ENCODE measurements at regions not wholly inside any gene's neighbourhood (a gene's known extent, or its start where the extent isn't known, plus 50 kb on each side); places are given as distances from the start of the nearest gene placed in this dataset.

- TF ChIP-seq TAF1 (IDR thresholded peaks at IDR 0.05; ENCODE audit: borderline replicate concordance, insufficient read depth, low read length), result no peak
- TF ChIP-seq, protein P1, sequence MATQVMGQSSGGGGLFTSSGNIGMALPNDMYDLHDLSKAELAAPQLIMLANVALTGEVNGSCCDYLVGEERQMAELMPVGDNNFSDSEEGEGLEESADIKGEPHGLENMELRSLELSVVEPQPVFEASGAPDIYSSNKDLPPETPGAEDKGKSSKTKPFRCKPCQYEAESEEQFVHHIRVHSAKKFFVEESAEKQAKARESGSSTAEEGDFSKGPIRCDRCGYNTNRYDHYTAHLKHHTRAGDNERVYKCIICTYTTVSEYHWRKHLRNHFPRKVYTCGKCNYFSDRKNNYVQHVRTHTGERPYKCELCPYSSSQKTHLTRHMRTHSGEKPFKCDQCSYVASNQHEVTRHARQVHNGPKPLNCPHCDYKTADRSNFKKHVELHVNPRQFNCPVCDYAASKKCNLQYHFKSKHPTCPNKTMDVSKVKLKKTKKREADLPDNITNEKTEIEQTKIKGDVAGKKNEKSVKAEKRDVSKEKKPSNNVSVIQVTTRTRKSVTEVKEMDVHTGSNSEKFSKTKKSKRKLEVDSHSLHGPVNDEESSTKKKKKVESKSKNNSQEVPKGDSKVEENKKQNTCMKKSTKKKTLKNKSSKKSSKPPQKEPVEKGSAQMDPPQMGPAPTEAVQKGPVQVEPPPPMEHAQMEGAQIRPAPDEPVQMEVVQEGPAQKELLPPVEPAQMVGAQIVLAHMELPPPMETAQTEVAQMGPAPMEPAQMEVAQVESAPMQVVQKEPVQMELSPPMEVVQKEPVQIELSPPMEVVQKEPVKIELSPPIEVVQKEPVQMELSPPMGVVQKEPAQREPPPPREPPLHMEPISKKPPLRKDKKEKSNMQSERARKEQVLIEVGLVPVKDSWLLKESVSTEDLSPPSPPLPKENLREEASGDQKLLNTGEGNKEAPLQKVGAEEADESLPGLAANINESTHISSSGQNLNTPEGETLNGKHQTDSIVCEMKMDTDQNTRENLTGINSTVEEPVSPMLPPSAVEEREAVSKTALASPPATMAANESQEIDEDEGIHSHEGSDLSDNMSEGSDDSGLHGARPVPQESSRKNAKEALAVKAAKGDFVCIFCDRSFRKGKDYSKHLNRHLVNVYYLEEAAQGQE (IDR thresholded peaks at IDR 0.05; ENCODE audit: insufficient read depth in 1 of 2, low read depth in 2 of 2, low read length in 2 of 2), result no peak
- TF ChIP-seq SIN3A (IDR thresholded peaks at IDR 0.05; ENCODE audit: borderline replicate concordance, insufficient read depth, low read length), result no peak
- TF ChIP-seq FOXP2 (optimal IDR thresholded peaks at IDR 0.05; ENCODE audit: borderline replicate concordance, extremely low read depth, extremely low read length, insufficient read depth), result no peak
- no peak for TF ChIP-seq POLR2AphosphoS5 (IDR thresholded peaks at IDR 0.05; ENCODE audit: low read depth, low read length)
Observed at GRCh38 chr5:34584165-34584564, 72.0 kb upstream of the RAI14 start.

DNA sequence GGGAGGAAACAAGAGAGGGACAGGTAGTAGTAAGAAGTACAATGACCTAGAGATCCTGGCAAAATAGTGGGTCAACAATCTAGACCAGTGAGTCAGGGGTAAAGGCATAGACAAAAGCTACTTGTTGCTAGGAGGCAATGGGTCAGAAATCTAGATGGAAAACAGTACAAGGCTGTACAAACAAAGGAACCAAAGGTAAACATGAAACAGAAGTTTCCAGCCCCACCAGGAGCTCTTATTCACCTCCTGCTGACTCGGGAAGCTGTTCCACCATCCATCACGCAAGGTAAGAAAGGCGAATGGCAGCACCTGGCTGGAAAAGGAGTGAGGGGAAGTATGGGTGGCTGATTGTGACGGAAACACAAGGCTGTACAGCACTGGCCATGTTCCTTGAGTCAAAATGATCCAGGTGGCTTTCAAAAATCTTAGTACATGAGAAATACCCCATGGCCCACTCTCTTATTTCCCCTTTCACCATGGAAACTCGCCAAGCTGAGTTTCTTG is 70.5 kb upstream of the RAI14 start:
- TF ChIP-seq POLR2AphosphoS5 (IDR thresholded peaks at IDR 0.05; ENCODE audit: low read depth, low read length) (no peak), TAF1 (IDR thresholded peaks at IDR 0.05; ENCODE audit: borderline replicate concordance, insufficient read depth, low read length) (no peak), SIN3A (IDR thresholded peaks at IDR 0.05; ENCODE audit: borderline replicate concordance, insufficient read depth, low read length) (no peak), FOXP2 (optimal IDR thresholded peaks at IDR 0.05; ENCODE audit: borderline replicate concordance, extremely low read depth, extremely low read length, insufficient read depth) (no peak)
- TF ChIP-seq, protein P1 (IDR thresholded peaks at IDR 0.05; ENCODE audit: insufficient read depth in 1 of 2, low read depth in 2 of 2, low read length in 2 of 2), result no peak

DNA sequence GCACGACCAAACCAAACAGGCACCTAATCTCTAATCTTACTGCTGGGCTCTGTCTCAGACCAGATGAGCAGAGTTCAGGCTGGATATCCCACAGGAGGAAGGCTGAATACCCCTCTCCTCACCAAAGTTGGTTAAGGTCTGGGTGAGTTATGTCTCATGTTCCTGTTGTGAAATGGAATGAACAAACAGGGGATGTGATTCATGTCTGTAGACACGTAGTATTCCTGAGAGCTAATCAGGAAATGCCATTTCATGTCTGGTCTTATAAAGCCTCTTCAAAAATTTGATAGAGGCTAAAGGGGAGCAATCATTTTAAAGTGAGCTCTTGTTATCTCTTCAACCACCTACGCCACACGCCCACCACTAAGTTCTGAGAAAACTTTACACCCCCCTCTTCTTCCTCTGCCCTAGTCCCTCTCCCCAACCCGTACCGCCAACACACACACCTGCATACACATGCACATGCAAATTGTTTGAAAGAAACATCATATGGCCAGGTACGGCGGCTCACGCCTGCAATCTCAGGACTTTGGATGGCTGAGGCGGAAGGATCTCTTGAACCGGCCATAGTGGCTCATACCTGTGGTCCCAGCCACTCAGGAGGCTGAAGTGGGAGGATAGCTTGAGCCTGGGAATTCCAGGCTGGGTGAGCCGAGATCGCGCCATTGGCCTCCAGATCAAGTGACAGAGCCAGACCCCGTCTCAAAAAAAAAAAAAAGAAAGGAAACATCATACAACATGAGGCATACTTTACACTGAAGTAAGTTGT is 69.8 kb upstream of the RAI14 start:
- TF ChIP-seq, protein P1 (IDR thresholded peaks at IDR 0.05; ENCODE audit: insufficient read depth in 1 of 2, low read depth in 2 of 2, low read length in 2 of 2), result no peak
- TF ChIP-seq SIN3A (IDR thresholded peaks at IDR 0.05; ENCODE audit: borderline replicate concordance, insufficient read depth, low read length), result no peak

DNA sequence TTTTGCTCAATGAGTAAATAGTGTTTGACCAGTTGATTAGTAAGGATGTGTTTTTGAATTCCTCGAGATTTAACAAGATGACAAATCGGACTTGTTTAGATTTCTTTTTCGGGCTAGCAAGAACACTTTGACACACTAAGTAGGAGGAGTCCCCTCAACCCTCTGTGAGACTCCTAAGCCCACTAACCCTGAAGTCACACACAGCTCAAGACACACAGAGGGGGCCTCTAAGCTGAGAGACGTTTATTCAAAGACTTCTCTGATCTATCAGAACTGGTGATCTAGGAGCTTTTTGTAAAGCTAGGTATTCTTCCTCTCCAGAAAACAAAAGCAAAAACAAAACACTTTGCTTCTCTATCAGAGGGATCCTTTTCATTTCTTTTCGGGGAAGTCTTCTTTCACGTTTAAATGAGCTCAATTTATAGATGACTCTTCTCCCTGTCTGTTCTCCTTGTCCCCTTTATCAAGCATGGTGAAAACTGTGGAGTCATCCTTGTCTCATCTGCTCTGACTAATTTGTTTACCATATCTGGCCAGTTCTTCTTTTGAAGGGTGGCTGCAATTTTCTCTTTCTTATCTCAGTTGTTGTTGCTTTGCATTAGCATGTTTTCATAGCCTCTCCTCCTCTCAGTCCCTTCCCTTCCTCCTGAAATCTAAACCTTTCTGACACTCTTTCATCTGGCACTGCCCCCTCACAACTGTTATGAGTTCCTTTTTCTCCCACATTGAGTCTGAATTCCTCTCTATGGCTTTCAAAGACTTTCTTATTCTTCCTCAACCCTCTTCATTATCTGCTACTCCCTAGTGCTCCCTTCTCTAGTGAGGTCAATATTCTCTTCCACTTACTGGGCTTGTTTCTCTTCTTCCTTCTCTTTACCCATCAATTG is 68.5 kb upstream of the RAI14 start:
- no peak for TF ChIP-seq TAF1 (IDR thresholded peaks at IDR 0.05; ENCODE audit: borderline replicate concordance, insufficient read depth, low read length)
- TF ChIP-seq POLR2AphosphoS5 (IDR thresholded peaks at IDR 0.05; ENCODE audit: low read depth, low read length), result no peak
- TF ChIP-seq SIN3A (IDR thresholded peaks at IDR 0.05; ENCODE audit: borderline replicate concordance, insufficient read depth, low read length), result no peak

DNA sequence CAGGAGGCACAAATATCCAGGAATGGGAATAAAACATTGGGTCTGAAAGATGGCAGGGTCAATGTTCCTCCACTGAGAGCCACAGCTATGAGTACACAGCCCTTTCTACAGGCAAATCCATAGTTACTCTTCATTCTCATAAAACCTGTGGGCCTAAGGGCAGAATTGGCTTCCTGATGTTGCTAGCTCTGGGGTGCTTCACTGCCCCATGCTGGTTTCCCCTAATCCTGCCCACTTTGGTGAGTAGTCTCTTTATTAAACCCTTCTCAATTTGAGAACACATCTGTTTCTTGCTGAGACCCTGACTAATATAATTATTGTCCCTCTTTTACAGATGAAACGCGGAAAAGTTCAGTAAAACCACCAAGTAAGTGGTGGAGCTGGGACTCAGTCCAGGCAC is 66.3 kb upstream of the RAI14 start:
- TF ChIP-seq POLR2AphosphoS5 (IDR thresholded peaks at IDR 0.05; ENCODE audit: low read depth, low read length) (no peak), FOXP2 (optimal IDR thresholded peaks at IDR 0.05; ENCODE audit: borderline replicate concordance, extremely low read depth, extremely low read length, insufficient read depth) (no peak)

- TF ChIP-seq, protein P1 (IDR thresholded peaks at IDR 0.05; ENCODE audit: insufficient read depth in 1 of 2, low read depth in 2 of 2, low read length in 2 of 2), result no peak
Observed at GRCh38 chr5:34591723-34592122, 64.4 kb upstream of the RAI14 start.
